HEK293T (cell line): ENCODE measurements at regions not wholly inside any gene's neighbourhood (a gene's known extent, or its start where the extent isn't known, plus 50 kb on each side); places are given as distances from the start of the nearest gene placed in this dataset.

ENCODE experiments used
- CTCF ChIA-PET: fragments of 350-600 bp; formaldehyde crosslinking; extraction: SDS; loops from one replicate; lab custom pipeline; 2021; ENCODE audit warnings: antibody characterized with exemption, inconsistent platforms; lab: Yijun Ruan, JAX
- POLR2A ChIA-PET: fragments of 350-600 bp; formaldehyde crosslinking; extraction: SDS; loops from one replicate; lab custom pipeline; 2020; ENCODE audit warnings: antibody characterized with exemption, inconsistent platforms; lab: Yijun Ruan, JAX
- DNase-seq: peaks from one replicate; pipeline ENCODE4 v3.0.0; 2012; ENCODE audit warnings: mixed read lengths; ENCODE audit errors: extremely low spot score
- ARNT ChIP-seq: fragments of 450-650 bp; IDR thresholded peaks from 2 replicates; pipeline ENCODE4 v1.6.1; 2017; ENCODE audit warnings: mild to moderate bottlenecking
- BHLHE40 ChIP-seq: fragments of 450-650 bp; IDR thresholded peaks from 2 replicates; pipeline ENCODE4 v1.6.1; 2016; ENCODE audit warnings: mild to moderate bottlenecking, moderate library complexity, borderline replicate concordance
- CTBP1 ChIP-seq: fragments of 450-650 bp; IDR thresholded peaks from 2 replicates; pipeline ENCODE4 v1.6.1; 2016; ENCODE audit warnings: borderline replicate concordance
- ELF4 ChIP-seq: fragments of 450-650 bp; IDR thresholded peaks from 2 replicates; pipeline ENCODE4 v1.6.1; 2017; ENCODE audit warnings: antibody characterized with exemption
- FOXA1 ChIP-seq: fragments of 450-650 bp; IDR thresholded peaks from 2 replicates; pipeline ENCODE4 v1.6.1; 2016; ENCODE audit warnings: mild to moderate bottlenecking
- FOXK2 ChIP-seq: fragments of 450-650 bp; IDR thresholded peaks from 2 replicates; pipeline ENCODE4 v1.6.1; 2016; ENCODE audit warnings: mild to moderate bottlenecking
- FOXM1 ChIP-seq: fragments of 450-650 bp; IDR thresholded peaks from 2 replicates; pipeline ENCODE4 v1.6.1; 2017; ENCODE audit warnings: mild to moderate bottlenecking, borderline replicate concordance
- HDGF ChIP-seq: fragments of 450-650 bp; IDR thresholded peaks from 2 replicates; pipeline ENCODE4 v1.6.1; 2017; ENCODE audit warnings: antibody characterized with exemption, borderline replicate concordance
- L3MBTL2 ChIP-seq: fragments of 450-650 bp; conservative IDR thresholded peaks from 2 replicates; pipeline ENCODE4 v1.6.1; 2016; ENCODE audit warnings: mild to moderate bottlenecking
- LEF1 ChIP-seq: fragments of 450-650 bp; IDR thresholded peaks from 2 replicates; pipeline ENCODE4 v1.6.1; 2017; ENCODE audit warnings: mild to moderate bottlenecking, borderline replicate concordance
- NFRKB ChIP-seq: fragments of 450-650 bp; IDR thresholded peaks from 2 replicates; pipeline ENCODE4 v1.6.1; 2016; ENCODE audit warnings: mild to moderate bottlenecking, moderate library complexity
- PKNOX1 ChIP-seq: fragments of 450-650 bp; IDR thresholded peaks from 2 replicates; pipeline ENCODE4 v1.6.1; 2016
- SP1 ChIP-seq: fragments of 450-650 bp; IDR thresholded peaks from 2 replicates; pipeline ENCODE4 v1.6.1; 2017
- SUZ12 ChIP-seq: fragments of 450-650 bp; IDR thresholded peaks from 2 replicates; pipeline ENCODE4 v1.6.1; 2016; ENCODE audit warnings: mild to moderate bottlenecking
- TARDBP ChIP-seq: fragments of 450-650 bp; IDR thresholded peaks from 2 replicates; pipeline ENCODE4 v1.6.1; 2016
- ZNF384 ChIP-seq: fragments of 450-650 bp; IDR thresholded peaks from 2 replicates; pipeline ENCODE4 v1.6.1; 2016

- ChIA-PET POLR2A (no interaction called here), CTCF (no interaction called here)
- TF ChIP-seq FOXM1 (no peak), HDGF (no peak)
- DNase-seq, result no peak
Measured at GRCh38 chr18:59063300-59063906, 76.3 kb upstream of the SEC11C start.

- POLR2A ChIA-PET, result no interaction called here
- CTCF ChIA-PET, result no interaction called here
- DNase-seq, result no peak
- TF ChIP-seq FOXK2 (no peak), ZNF384 (no peak), HDGF (no peak), NFRKB (no peak), FOXA1 (no peak), TARDBP (no peak), ARNT (no peak), FOXM1 (no peak)
Measured at GRCh38 chr18:59063912-59064311, 75.8 kb upstream of the SEC11C start.

GRCh38 chr18:59065684-59066083 lies 74.0 kb upstream of the SEC11C start:
- TF ChIP-seq CTBP1, result no peak
- no peak for TF ChIP-seq FOXK2
- no peak for TF ChIP-seq LEF1
- TF ChIP-seq TARDBP, result no peak
- TF ChIP-seq SP1, result no peak
- no peak for TF ChIP-seq PKNOX1
- TF ChIP-seq BHLHE40, result no peak
- TF ChIP-seq FOXA1, result no peak
- TF ChIP-seq SUZ12, result no peak
- no peak for TF ChIP-seq FOXM1
- no peak for TF ChIP-seq HDGF
- TF ChIP-seq NFRKB, result no peak
- no peak for TF ChIP-seq ELF4
- TF ChIP-seq L3MBTL2, result no peak
- CTCF ChIA-PET, result interaction anchor here (0.9 kb wide), 1 partner anchor 297 kb away, joined by 5 read pairs; no protein-coding TSS in a partner anchor
- POLR2A ChIA-PET, result no interaction called here
- no peak for DNase-seq

GRCh38 chr18:59067873-59068272 lies 71.8 kb upstream of the SEC11C start:
- TF ChIP-seq ARNT (no peak), CTBP1 (no peak), HDGF (no peak), ZNF384 (no peak), FOXA1 (no peak), L3MBTL2 (no peak), ELF4 (no peak), LEF1 (no peak), FOXK2 (no peak), FOXM1 (no peak), SP1 (no peak), SUZ12 (no peak), NFRKB (no peak), TARDBP (no peak), PKNOX1 (no peak), BHLHE40 (no peak)
- ChIA-PET CTCF (interaction anchor here (0.6 kb wide), 1 partner anchor 285 kb away, joined by 4 read pairs; no protein-coding TSS in a partner anchor), POLR2A (no interaction called here)
- no peak for DNase-seq

- ChIA-PET CTCF (interaction anchor here (0.6 to 1.3 kb wide), 3 partner anchors 13 to 711 kb away, joined by 4 to 5 read pairs (median 4); no protein-coding TSS in a partner anchor), POLR2A (no interaction called here)
- no peak for TF ChIP-seq NFRKB
- no peak for TF ChIP-seq FOXM1
- TF ChIP-seq CTBP1, result no peak
- no peak for TF ChIP-seq SP1
- TF ChIP-seq FOXK2, result no peak
- TF ChIP-seq ELF4, result no peak
- no peak for TF ChIP-seq HDGF
- no peak for TF ChIP-seq LEF1
- TF ChIP-seq PKNOX1, result no peak
- no peak for TF ChIP-seq TARDBP
- TF ChIP-seq ARNT, result no peak
- TF ChIP-seq BHLHE40, result no peak
- TF ChIP-seq ZNF384, result no peak
- no peak for TF ChIP-seq FOXA1
- no peak for TF ChIP-seq SUZ12
- no peak for TF ChIP-seq L3MBTL2
- DNase-seq, result no peak
Measured at GRCh38 chr18:59068276-59069071, 71.2 kb upstream of the SEC11C start.
